ENCODE measurements at regions not wholly inside any gene's neighbourhood (a gene's known extent, or its start where the extent isn't known, plus 50 kb on each side); places are given as distances from the start of the nearest gene placed in this dataset.
A peak's percentile ranks its signal among the peaks of the same experiment; 100 is the strongest.

GRCh38 chr16:66270333-66270927 lies 96.1 kb upstream of the CDH5 start:
- no peaks in the 10 kb centered on the region for H4K20me1 ChIP-seq (ENCODE audit: insufficient read depth)
- H3K4me1 ChIP-seq (ENCODE audit: control insufficient read depth in 1 of 2, insufficient read depth in 2 of 2, low read length in 2 of 2): peaks cover 4 to 19% of the 10 kb centered on the region in 2 experiments; a peak in 3 of 4 replicates
- no peaks in the 10 kb centered on the region for H3K9me3 ChIP-seq (ENCODE audit: control insufficient read depth in 1 of 2, insufficient read depth in 1 of 2, low read depth in 1 of 2, low read length in 2 of 2)
- no peak overlapping the region for H3K27ac ChIP-seq (ENCODE audit: low read depth, low read length)
- H3K9ac ChIP-seq (ENCODE audit: low read length): no peak overlapping the region
- ChIA-PET CTCF (interaction anchor here (1.0 to 2.2 kb wide), 2 partner anchors 11 to 43 kb away, joined by 4 to 8 read pairs; no protein-coding TSS in a partner anchor), RAD21 (ENCODE audit: low non-redundant PET in 1 of 2, low total read pairs in 2 of 2, uncharacterized antibody in 2 of 2, unreplicated experiment in 2 of 2) (no interaction called here), POLR2A (no interaction called here)
- peak; percentile 41; the same call in 1 of the 2 replicates for TF ChIP-seq POLR2AphosphoS5 (IDR thresholded peaks at IDR 0.05; ENCODE audit: low read depth, low read length)
- peak; percentile 42 to 85 (median 81); a peak in 5 of 6 replicates for TF ChIP-seq CTCF (IDR thresholded peaks at IDR 0.05 in 2 of 3, conservative IDR thresholded peaks at IDR 0.05 in 1 of 3; ENCODE audit: borderline replicate concordance in 1 of 3, insufficient read depth in 1 of 3, low read depth in 2 of 3, low read length in 2 of 3)
- peak; percentile 77; the same call in 1 of the 2 replicates for TF ChIP-seq MAX (IDR thresholded peaks at IDR 0.05)
- TF ChIP-seq EZH2 (IDR thresholded peaks at IDR 0.05): no peak
- TF ChIP-seq RAD21 (IDR thresholded peaks at IDR 0.05; ENCODE audit: low read depth): peak; percentile 73
- peak; percentile 48; the same call in 1 of the 2 replicates for TF ChIP-seq ZFX (IDR thresholded peaks at IDR 0.05)
- TF ChIP-seq CBX3 (IDR thresholded peaks at IDR 0.05; ENCODE audit: low read depth): peak; percentile 62; the same call in 1 of the 2 replicates
- TF ChIP-seq YY1 (IDR thresholded peaks at IDR 0.05; ENCODE audit: extremely low read depth, insufficient replicate concordance, low read depth, low read length): peak; percentile 75
- TF ChIP-seq POLR2A (IDR thresholded peaks at IDR 0.05; ENCODE audit: borderline replicate concordance, extremely low read depth, insufficient read depth, insufficient read length): no peak
- peak overlapping the region; percentile 68 for H3K4me2 ChIP-seq (ENCODE audit: low read length)
- peak overlapping the region; percentile 91 for H2AFZ ChIP-seq (ENCODE audit: low read depth, low read length, poor library complexity, severe bottlenecking)
- DNase-seq (ENCODE audit: low read depth, low spot score) (peak; percentile 58), ATAC-seq (peak; percentile 89)
- H3K36me3 ChIP-seq (ENCODE audit: control insufficient read depth in 1 of 2, insufficient read depth in 2 of 2, low read length in 2 of 2): no peaks in the 10 kb centered on the region
- peak overlapping the region; percentile 22 to 29 for H3K4me3 ChIP-seq (replicated peaks in 1 of 2; ENCODE audit: low read depth in 1 of 2, low read length in 2 of 2)
- intact Hi-C loops (cut with micrococcal nuclease): loop anchor here (5.0 kb wide), 1 partner anchor 1143 kb away; no protein-coding TSS in a partner anchor
- no peaks in the 10 kb centered on the region for H3K27me3 ChIP-seq (ENCODE audit: insufficient read depth, low read length)
- no TSS peak for BruUV-seq (replicated peaks)
- no peaks in the 10 kb centered on the region for H3K79me2 ChIP-seq (ENCODE audit: insufficient read depth, low read length)
- no peaks in the 10 kb centered on the region for H3K9me2 ChIP-seq (ENCODE audit: insufficient read depth)
